ENCODE measurements at regions not wholly inside any gene's neighbourhood (a gene's known extent, or its start where the extent isn't known, plus 50 kb on each side); places are given as distances from the start of the nearest gene placed in this dataset.

DNA sequence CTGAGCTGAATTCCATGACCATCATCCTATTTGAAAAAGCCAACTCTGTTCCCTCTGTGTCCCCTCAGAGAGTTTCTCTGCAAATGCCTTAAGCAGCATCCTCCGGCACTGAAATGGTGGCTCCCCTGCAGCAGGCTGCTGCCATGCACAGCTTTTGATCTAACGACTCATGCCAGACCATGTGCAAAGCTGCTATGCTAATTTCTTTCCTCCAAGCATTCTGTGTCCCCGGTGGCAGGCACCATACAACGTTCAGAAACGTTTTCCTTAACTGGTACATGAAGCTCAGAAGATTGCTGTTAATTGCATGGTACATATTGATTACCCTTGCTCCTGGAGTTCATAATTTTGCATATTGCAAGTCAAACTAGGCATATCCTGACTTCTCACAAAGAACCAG, 336.8 kb downstream of the RBM43 start:
- TF ChIP-seq, protein P1, sequence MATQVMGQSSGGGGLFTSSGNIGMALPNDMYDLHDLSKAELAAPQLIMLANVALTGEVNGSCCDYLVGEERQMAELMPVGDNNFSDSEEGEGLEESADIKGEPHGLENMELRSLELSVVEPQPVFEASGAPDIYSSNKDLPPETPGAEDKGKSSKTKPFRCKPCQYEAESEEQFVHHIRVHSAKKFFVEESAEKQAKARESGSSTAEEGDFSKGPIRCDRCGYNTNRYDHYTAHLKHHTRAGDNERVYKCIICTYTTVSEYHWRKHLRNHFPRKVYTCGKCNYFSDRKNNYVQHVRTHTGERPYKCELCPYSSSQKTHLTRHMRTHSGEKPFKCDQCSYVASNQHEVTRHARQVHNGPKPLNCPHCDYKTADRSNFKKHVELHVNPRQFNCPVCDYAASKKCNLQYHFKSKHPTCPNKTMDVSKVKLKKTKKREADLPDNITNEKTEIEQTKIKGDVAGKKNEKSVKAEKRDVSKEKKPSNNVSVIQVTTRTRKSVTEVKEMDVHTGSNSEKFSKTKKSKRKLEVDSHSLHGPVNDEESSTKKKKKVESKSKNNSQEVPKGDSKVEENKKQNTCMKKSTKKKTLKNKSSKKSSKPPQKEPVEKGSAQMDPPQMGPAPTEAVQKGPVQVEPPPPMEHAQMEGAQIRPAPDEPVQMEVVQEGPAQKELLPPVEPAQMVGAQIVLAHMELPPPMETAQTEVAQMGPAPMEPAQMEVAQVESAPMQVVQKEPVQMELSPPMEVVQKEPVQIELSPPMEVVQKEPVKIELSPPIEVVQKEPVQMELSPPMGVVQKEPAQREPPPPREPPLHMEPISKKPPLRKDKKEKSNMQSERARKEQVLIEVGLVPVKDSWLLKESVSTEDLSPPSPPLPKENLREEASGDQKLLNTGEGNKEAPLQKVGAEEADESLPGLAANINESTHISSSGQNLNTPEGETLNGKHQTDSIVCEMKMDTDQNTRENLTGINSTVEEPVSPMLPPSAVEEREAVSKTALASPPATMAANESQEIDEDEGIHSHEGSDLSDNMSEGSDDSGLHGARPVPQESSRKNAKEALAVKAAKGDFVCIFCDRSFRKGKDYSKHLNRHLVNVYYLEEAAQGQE (IDR thresholded peaks at IDR 0.05; ENCODE audit: insufficient read depth in 1 of 2, low read depth in 2 of 2, low read length in 2 of 2): no peak
- TF ChIP-seq POLR2AphosphoS5 (IDR thresholded peaks at IDR 0.05; ENCODE audit: low read depth, low read length) (no peak), SIN3A (IDR thresholded peaks at IDR 0.05; ENCODE audit: borderline replicate concordance, insufficient read depth, low read length) (no peak)

All from PFSK-1 (cell line).